ENCODE measurements at regions not wholly inside any gene's neighbourhood (a gene's known extent, or its start where the extent isn't known, plus 50 kb on each side); places are given as distances from the start of the nearest gene placed in this dataset.

DNA sequence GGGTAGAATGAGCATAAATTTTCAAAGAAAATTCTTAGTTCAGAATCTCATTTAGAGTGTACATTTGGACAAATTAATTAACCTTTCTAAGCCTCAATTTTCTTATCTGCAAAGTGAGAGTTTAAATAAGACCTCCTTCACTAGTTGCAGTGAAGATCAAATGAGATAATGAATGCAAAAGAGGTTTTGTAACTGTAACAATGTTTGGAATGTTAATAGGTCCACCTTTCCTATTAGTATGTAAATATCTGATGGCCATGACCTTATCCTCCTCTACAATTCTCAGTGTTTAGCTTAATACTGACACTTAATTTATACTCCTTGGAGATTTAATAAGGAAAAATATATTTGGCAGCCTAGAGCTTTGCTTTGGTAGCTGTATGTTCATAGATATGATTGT lies 138.8 kb downstream of the GABRG1 start:
- H3K27me3 ChIP-seq: no peaks in the 10 kb centered on the region
- ATAC-seq: no peak
- no peaks in the 10 kb centered on the region for H3K4me1 ChIP-seq
- TF ChIP-seq POLR2AphosphoS5 (IDR thresholded peaks at IDR 0.05) (no peak), EP300 (IDR thresholded peaks at IDR 0.05) (no peak), POLR2A (IDR thresholded peaks at IDR 0.05) (no peak)
- TF ChIP-seq, protein P1, sequence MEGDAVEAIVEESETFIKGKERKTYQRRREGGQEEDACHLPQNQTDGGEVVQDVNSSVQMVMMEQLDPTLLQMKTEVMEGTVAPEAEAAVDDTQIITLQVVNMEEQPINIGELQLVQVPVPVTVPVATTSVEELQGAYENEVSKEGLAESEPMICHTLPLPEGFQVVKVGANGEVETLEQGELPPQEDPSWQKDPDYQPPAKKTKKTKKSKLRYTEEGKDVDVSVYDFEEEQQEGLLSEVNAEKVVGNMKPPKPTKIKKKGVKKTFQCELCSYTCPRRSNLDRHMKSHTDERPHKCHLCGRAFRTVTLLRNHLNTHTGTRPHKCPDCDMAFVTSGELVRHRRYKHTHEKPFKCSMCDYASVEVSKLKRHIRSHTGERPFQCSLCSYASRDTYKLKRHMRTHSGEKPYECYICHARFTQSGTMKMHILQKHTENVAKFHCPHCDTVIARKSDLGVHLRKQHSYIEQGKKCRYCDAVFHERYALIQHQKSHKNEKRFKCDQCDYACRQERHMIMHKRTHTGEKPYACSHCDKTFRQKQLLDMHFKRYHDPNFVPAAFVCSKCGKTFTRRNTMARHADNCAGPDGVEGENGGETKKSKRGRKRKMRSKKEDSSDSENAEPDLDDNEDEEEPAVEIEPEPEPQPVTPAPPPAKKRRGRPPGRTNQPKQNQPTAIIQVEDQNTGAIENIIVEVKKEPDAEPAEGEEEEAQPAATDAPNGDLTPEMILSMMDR (IDR thresholded peaks at IDR 0.05): no peak
- H3K4me3 ChIP-seq: no peak overlapping the region
- no peak overlapping the region for H3K27ac ChIP-seq
- no peaks in the 10 kb centered on the region for H3K36me3 ChIP-seq
- no peaks in the 10 kb centered on the region for H3K9me3 ChIP-seq

DNA sequence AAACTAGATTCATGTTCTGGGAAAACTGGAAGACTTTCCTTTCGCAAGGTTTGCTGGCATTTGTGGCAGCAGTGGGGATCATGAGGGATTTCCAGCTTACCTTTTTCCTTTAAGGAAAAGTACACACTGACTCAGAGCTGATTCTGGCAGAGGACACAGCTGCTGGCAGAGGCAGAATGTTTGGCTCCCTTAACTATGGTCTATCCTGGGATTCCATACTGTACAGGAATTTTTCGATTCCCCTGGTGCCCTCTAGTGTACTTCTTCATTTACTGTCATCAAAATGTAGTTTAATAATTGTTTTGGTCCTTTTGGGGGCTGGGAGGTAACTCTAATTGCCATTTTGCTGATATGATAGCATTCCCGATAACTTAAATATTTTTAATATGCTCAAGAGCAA lies 152.7 kb downstream of the GABRG1 start:
- no peak overlapping the region for H3K27ac ChIP-seq
- WGBS, 2 donors (ENCODE audit: low coverage in 1 of 2): 43 to 87% methylated on average over 2 to 3 of the region's 3 CpGs
- H3K36me3 ChIP-seq: no peaks in the 10 kb centered on the region
- TF ChIP-seq POLR2AphosphoS5 (IDR thresholded peaks at IDR 0.05) (no peak), EP300 (IDR thresholded peaks at IDR 0.05) (no peak), POLR2A (IDR thresholded peaks at IDR 0.05) (no peak)
- TF ChIP-seq, protein P1 (IDR thresholded peaks at IDR 0.05): no peak
- H3K4me1 ChIP-seq: no peaks in the 10 kb centered on the region
- ATAC-seq: no peak
- H3K4me3 ChIP-seq: no peak overlapping the region
- H3K9me3 ChIP-seq: peaks cover 0 to 44% (median 0%) of the 10 kb centered on the region in 3 donors
- no peaks in the 10 kb centered on the region for H3K27me3 ChIP-seq

DNA sequence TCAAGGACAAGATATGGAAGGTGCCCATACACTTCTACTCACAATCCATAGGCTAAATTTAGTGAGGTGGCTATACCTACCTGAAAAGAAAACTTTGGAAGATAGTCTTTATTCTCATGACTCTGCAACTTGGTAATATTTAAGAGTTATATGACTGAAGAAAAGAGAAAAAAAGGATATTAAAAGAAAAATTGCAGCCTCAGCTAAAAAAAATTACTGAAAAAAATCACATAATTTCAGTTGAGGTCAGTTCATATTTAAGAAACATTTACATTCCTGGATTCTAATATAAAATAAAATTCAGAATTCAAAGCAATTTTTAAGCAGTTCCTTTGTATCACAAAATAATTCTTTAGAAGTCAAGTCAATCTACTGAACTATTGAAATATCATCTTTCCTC lies 166.5 kb downstream of the GABRG1 start:
- no peak for ATAC-seq
- H3K36me3 ChIP-seq: no peaks in the 10 kb centered on the region
- H3K27me3 ChIP-seq: no peaks in the 10 kb centered on the region
- no peaks in the 10 kb centered on the region for H3K4me1 ChIP-seq
- no peak overlapping the region for H3K27ac ChIP-seq
- H3K9me3 ChIP-seq: no peaks in the 10 kb centered on the region
- TF ChIP-seq POLR2A (IDR thresholded peaks at IDR 0.05) (no peak), EP300 (IDR thresholded peaks at IDR 0.05) (no peak), POLR2AphosphoS5 (IDR thresholded peaks at IDR 0.05) (no peak)
- TF ChIP-seq, protein P1 (IDR thresholded peaks at IDR 0.05): no peak
- H3K4me3 ChIP-seq: no peak overlapping the region

DNA sequence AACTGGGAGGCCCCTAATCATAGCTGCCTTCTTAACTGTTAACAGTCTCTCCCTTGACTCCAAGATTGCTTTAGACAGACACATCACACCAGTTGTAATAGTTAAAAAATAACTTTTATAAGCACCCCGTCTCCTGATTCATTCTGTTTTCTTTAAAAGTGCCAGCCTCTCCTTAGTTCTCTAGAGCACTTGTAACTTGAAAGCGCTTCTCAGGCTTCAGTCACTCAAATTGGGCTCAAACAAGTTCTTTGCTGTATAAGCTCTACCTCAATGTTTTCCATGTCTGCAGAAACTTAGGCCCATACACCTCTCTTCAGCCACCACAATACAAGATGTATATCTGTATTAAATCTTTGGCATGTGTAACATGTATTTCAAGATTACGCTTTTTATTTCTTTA lies 169.6 kb downstream of the GABRG1 start:
- Histone ChIP-seq H3K4me3 (no peak overlapping the region), H3K27me3 (no peaks in the 10 kb centered on the region), H3K4me1 (no peaks in the 10 kb centered on the region), H3K9me3 (no peaks in the 10 kb centered on the region), H3K36me3 (no peaks in the 10 kb centered on the region), H3K27ac (no peak overlapping the region)
- TF ChIP-seq POLR2AphosphoS5 (IDR thresholded peaks at IDR 0.05) (no peak), POLR2A (IDR thresholded peaks at IDR 0.05) (no peak), EP300 (IDR thresholded peaks at IDR 0.05) (no peak)
- TF ChIP-seq, protein P1 (IDR thresholded peaks at IDR 0.05): no peak
- ATAC-seq: no peak
- WGBS, 2 donors (ENCODE audit: low coverage in 1 of 2): 57 to 59% methylated on average over 3 of the region's 3 CpGs

DNA sequence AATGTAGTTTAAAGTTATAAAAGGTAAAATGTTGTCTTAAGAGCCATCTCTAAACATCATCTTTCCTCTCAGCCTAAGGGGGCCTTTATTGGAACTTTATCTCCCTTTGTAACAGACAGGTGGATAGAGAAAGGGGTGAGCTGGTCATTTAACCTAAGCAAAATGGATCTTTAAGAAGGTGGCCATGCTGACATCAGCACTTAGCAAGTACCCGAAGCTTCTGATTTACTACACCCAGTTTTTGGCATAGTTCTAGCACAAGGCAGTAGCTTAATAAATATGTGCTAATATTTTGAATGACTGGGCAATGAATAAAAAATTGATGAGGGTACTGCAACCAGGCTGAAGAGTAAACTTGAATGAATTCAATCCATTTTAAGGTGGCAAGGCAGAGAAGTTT lies 172.7 kb downstream of the GABRG1 start:
- H3K9me3 ChIP-seq: no peaks in the 10 kb centered on the region
- no peaks in the 10 kb centered on the region for H3K27me3 ChIP-seq
- no peak overlapping the region for H3K4me3 ChIP-seq
- ATAC-seq: no peak
- no peaks in the 10 kb centered on the region for H3K36me3 ChIP-seq
- no peak overlapping the region for H3K27ac ChIP-seq
- WGBS, 2 donors (ENCODE audit: low coverage in 1 of 2): 78 to 83% methylated on average over 1 of the region's 1 CpG
- H3K4me1 ChIP-seq: no peaks in the 10 kb centered on the region
- TF ChIP-seq POLR2A (IDR thresholded peaks at IDR 0.05) (no peak), POLR2AphosphoS5 (IDR thresholded peaks at IDR 0.05) (no peak), EP300 (IDR thresholded peaks at IDR 0.05) (no peak)
- TF ChIP-seq, protein P1 (IDR thresholded peaks at IDR 0.05): no peak
